ENCODE measurements at regions not wholly inside any gene's neighbourhood (a gene's known extent, or its start where the extent isn't known, plus 50 kb on each side); places are given as distances from the start of the nearest gene placed in this dataset.
"Not testable (repeated sequence)": the region's sequence is repeated elsewhere in the genome, so short reads cannot be mapped to it uniquely, and the experiment has no call there.

DNA sequence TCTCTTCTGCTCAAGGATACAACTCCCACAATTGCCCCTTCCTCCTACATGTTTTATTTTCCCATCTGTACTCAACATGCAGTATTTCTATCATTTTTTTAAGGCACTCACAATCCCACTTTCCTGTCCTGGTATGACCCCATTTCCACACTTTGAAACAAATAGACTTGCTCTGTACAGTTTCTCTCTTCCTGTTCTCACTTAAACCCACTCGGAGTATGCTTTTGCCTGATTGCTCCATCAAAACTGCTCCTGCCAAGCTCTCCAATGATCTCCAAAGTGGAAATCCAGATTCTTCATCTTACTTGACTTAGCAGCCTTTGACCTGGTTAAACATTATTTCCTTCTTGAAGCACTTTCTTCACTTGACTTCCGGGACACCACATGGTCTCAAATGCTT is 384.5 kb downstream of the SEC23A start:
- DNase-seq (ENCODE audit: low read depth in 1 of 2, low spot score in 1 of 2): no peak

DNA sequence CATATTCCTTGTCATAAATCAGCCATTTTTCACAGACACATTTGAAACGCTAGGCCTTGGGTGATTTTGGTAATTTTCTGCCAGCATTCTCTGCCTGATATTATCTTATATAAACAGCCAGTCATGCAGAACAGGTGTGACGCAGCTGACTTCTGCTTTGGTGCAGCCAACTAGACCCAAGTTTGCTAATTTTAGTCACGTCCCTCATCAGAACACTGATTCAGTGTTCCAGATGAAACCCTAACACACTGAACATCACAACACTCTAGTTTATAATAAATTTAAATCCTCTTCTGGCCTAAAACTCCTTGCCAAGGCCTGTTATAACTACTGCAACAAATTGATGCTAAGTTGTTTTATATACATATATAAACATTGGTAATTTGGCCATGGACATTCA is 386.1 kb downstream of the SEC23A start:
- DNase-seq (ENCODE audit: low read depth in 1 of 2, low spot score in 1 of 2): no peak

DNA sequence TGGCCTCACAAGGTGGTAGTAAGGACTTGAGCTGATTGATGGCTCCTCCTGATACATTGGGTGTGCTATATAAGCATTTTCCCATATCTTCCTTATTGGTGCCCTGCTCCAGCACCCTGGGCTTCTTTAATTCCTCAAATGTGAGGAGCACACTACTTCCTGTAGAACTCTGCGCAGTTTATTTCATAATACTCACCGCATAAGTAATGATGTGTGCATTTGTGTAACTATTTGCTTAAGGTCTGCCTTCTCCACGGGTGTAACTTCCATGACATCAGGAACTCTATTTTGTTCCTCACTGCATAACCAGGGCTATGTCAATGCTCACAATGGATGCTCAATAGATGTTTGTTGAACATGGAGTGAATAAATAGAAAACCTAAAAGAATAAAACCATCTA is 392.2 kb downstream of the SEC23A start:
- no peak for DNase-seq (ENCODE audit: low read depth in 1 of 2, low spot score in 1 of 2)

DNA sequence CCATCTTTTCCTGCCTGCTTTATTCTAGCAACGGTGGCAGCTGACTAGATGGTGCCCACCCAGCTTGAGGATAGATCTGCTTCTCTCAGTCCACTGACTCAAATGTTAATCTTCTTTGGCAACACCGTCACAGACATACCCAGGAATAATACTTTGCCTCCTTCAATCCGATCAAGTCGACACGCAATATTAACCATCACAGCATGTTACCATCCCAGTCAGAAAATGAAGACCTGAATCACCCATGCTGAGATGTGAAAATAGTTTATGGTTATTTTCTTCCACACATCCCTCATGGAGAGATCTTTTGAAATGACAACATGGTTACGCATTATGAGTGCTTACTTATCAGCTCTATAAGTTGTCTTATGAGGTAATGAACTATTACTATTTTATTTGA is 392.8 kb downstream of the SEC23A start:
- no peak for DNase-seq (ENCODE audit: low read depth in 1 of 2, low spot score in 1 of 2)

DNA sequence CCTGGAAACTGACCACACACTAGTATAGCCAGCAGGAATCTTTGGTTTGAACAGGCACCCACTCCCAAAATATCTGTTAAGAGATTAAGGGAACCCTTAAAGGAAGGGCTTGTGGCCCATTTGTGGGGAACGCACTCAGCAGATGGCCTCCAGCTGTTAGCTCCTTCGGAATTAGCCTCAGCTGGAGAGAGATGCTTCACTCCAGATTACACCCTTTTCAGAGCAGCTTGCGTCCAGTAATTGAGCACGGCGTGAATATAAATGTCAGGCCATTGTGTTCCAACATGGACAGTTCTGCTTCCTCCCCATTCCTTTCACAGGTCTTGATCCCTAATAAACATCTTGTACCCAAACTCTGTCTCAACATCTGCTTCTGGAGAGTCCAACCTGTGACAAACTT is 397.8 kb downstream of the SEC23A start:
- no peak for DNase-seq (ENCODE audit: low read depth in 1 of 2, low spot score in 1 of 2)

DNA sequence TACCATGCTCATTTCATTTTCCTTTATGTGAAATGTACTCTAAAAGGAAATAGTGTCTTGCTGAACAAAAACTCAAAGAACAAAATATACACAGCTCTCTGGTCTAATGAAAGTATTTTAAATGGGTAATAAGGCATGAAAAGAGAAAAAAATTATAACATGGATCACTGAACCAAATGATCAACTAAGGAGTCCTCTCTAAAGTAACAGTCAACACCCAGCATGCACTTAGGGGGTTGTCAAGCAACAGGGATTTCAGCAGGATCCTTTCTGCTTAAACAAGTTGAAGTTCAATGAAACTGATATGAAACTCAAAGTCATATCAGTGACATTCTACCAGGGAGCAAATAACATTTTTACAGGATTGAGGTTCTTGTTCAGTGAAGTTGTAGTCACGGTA is 398.8 kb downstream of the SEC23A start:
- no peak for DNase-seq (ENCODE audit: low read depth in 1 of 2, low spot score in 1 of 2)

DNA sequence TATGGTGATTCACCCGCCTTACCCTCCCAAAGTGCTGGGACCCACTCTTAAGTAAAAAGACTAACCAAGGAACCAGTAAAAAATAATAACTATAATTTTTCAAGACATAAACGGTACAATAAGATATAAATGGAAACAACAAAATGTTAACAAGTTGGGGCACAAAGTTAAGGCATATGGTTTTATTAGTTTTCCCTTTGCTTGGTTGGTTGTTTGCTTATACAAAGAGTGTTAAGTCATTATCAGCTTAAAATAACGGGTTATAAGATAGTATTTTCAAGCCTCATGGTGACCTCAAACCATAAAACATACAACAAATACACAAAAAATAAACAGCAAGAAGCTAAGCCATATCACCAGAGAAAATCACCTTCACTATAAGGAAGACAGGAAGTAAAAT is 406.1 kb downstream of the SEC23A start:
- DNase-seq (ENCODE audit: low read depth in 1 of 2, low spot score in 1 of 2): no peak

DNA sequence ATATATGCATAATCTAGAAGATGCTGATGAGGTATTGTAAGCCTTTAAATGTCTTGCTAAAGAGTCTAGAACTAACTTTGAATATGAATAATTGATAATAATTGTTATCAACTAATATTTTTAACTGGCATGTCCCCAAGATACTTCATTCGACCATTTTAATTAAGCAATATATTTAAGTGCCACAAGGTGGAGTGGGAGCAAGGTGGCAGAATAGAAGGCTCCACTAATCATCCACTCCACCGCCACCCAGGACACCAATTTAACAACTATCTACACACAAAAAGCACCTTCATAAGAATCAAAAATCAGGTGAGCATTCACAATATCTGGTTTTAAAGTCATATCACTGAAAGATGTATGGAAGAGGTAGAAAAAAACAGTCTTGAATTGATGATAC is 409.6 kb downstream of the SEC23A start:
- no peak for DNase-seq (ENCODE audit: low read depth in 1 of 2, low spot score in 1 of 2)

DNA sequence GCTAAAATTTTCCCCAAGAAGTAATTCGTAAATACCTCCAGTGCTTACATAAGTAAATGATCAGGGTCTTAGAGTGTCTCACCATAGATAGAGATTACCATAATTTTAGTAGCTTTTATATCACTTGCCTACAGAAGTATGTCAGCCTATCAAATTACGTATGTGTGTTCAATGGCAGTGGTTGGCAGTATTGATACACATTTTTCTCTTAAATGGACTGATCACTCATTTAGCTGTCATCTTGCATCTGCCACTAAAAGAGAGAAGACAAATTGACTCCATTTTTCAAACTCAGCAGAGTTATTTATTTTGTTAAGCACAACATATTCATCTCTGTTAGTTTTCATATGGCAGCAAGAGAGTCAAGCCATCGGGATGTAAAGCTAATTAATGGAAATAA is 413.1 kb upstream of the CLEC14A start:
- no peak for DNase-seq (ENCODE audit: low read depth in 1 of 2, low spot score in 1 of 2)

DNA sequence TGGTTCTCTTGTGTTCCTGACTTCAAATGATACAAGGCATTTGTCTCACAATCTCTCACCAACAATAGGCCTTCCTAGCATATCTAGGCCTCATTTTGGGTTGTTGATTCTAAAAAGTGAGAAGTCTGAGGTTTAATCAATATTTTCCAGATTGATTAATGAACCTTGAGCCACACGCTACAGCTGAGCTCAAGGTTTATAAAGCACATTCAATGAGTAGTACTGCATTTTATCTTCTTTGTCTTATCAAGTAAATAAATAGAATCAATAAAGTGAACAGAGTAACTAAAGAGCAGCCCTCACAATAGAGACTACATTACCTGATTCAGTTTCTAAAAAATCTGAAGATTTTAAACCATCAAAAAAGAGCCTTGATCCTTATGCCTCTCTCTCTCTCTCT is 407.5 kb upstream of the CLEC14A start:
- DNase-seq (ENCODE audit: low read depth in 1 of 2, low spot score in 1 of 2): no peak

DNA sequence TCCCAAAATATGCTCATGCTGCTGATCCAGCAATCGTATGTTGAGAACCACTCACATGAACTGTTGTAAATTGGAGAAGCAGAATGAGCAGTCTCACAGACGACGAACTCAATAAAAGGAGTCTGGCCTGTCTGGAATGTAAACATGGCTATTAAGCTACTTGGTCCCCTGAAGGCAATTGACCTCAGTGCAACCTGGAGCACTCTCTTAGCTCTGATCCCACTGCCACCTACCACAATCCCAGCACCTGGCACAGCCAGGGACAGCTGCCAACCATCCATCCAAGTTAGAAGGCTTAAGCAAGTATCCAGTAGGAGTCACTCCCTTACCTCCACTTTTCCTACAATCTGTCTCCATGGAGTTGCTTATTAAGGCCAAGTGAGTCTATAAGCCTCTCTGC is 406.9 kb upstream of the CLEC14A start:
- DNase-seq (ENCODE audit: low read depth in 1 of 2, low spot score in 1 of 2): no peak

DNA sequence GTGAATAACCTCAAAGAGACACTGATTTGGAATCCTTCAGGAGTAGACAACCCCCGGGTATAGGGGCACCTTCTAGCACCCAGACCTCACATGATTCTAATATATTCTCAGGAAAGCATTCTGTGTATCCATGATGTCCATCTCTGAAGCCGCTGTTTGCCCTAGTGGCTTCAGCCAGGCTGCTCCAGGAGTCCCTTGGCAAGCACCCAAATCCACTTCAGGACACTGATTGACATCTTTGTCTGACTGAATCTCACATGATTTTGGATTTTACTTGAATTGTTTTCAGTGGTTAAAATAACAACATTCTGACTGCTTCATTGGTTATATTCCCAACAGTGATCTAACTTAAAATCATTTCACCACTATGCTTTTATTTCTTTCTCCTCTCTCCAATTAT is 390.5 kb upstream of the CLEC14A start:
- no peak for DNase-seq (ENCODE audit: low read depth in 1 of 2, low spot score in 1 of 2)

DNA sequence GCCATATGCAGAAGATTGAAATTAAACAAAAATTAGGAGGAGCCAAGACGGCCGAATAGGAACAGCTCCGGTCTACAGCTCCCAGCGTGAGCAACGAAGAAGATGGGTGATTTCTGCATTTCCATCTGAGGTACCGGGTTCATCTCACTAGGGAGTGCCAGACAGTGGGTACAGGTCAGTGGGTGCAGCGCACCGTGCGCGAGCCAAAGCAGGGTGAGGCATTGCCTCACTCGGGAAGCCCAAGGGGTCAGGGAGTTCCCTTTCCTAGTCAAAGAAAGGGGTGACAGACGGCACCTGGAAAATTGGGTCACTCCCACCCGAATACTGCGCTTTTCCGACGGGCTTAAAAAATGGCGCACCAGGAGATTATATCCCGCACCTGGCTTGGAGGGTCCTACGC is 379.0 kb upstream of the CLEC14A start:
- not testable (repeated sequence) for DNase-seq (ENCODE audit: low read depth in 1 of 2, low spot score in 1 of 2)

DNA sequence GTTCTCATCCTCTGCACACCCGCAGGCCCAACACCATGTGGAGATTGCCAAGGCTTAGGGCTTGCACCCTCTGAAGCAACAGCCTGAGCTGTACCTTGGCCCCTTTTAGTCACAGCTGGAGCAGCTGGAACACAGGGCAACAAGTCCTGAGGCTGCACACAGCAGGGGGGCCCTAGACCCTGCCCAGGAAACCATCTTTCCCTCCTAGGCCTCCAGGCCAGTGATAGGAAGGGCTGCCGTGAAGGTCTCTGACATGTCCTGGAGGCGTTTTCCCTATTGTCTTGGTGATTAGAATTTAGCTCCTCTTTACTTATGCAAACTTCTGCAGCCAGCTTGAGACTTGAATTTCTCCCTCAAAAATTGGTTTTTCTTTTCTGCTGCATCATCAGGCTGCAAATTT is 373.5 kb upstream of the CLEC14A start:
- DNase-seq (ENCODE audit: low read depth in 1 of 2, low spot score in 1 of 2): no peak

DNA sequence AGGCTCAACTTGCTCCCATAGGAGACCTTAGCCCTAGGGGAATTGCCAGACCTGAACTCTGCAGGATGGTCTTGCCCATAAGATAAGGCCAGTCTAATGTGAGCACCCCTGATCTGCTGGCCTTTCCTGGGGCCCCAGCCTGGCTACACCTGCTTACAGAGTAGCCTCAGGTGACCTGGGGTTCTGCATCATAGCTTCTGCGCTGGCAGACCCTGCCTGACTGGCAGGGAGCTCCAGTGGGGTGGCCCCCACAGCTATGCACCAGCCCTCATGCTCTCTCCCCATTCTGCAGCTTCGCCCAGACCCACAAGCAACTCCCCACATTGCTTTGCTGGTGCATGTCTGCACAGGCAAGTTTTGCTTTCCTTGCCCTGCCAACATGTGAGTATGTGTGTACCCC is 371.3 kb upstream of the CLEC14A start:
- DNase-seq (ENCODE audit: low read depth in 1 of 2, low spot score in 1 of 2): no peak

DNA sequence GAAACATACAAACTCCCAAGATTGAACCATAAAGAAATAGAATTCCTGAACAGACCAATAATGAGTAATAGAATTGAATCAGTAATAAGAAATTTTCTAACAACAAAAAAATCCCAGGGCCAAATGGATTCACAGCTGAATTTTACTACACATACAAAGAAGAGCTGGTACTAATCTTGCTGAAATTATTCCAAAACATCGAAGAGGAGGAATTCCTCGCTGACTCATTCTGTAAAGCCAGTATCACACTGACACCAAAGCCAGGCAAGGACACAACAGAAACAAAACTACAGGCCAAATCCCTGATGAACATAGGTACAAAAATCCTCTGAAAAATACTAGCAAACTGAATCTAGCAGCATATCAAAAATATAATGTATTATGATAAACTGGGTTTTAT is 367.8 kb upstream of the CLEC14A start:
- DNase-seq (ENCODE audit: low read depth in 1 of 2, low spot score in 1 of 2): no peak

DNA sequence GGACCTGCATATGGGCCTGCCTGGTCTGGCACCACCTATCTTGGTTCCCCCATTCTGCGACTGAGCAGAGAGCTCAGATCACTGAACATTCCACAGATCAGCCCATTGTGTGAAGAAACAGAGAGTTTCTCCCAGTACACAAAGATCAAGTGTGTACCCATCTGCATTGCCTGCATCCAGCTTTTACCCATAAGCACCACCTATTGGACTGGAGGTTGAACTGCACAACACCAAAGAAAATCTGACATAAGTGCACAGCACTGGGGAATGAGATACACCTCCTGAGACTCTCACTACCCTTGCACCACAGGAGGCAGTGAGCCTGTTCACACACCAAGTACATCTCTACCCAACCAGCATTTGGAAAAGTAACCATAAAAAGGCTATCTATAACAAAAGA is 362.6 kb upstream of the CLEC14A start:
- DNase-seq (ENCODE audit: low read depth in 1 of 2, low spot score in 1 of 2): no peak

DNA sequence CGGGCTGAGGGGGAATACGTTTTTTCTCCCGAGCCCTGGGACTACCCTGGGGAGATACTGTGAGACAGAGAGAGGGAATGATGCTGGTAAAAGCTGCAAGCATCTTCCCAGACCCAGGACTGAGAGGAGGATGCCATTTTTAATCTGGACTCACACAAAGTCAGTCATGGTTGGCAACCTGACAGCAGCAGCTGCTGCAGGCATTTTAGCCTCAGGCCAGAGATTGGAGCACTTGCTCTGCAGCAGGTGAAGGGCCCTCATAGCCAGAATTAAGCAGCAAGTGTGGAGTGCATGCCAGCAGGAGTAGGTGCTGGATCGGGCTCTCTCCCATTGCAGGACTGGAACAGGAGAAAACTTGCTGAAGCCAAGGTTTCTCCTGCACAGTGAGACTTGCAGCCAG is 361.1 kb upstream of the CLEC14A start:
- DNase-seq (ENCODE audit: low read depth in 1 of 2, low spot score in 1 of 2): no peak

DNA sequence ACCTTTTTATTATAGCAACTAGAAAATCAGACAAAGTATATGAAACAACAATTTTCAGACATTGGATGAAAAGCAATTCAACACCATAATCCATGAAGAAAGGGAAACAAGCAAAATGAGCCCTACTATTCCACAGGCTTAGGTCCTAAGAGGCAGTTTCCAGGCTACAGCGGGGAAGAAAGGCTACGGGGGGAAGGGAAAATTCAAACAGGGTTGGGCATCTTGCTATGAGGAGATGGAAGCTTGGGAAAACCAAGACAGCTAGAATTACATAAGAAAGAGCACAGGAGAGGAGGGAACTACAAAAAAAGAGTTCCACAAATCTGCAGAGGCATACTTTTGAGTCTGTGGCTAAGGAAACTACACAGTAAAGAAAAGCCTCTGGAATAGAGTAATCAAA is 356.0 kb upstream of the CLEC14A start:
- DNase-seq (ENCODE audit: low read depth in 1 of 2, low spot score in 1 of 2): no peak

DNA sequence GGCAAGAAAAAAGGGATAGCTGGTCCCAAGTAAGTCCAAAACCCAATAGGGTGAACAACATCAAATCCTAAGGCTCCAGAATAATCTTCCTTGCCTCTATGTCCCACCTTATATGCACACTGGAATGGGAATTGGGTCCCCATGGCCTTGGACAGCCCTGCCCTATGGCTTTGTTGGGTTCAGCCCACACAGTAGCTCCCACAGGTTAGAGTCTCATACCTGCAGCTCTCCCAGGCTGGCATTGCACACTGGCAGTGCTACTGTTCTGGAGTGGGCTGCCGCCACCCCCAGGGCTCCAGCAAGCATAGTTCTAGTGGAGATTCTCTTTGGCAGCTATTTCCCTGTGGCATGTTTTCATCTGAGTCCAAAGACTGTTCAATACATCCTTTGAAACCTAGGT is 352.4 kb upstream of the CLEC14A start:
- DNase-seq (ENCODE audit: low read depth in 1 of 2, low spot score in 1 of 2): no peak

DNA sequence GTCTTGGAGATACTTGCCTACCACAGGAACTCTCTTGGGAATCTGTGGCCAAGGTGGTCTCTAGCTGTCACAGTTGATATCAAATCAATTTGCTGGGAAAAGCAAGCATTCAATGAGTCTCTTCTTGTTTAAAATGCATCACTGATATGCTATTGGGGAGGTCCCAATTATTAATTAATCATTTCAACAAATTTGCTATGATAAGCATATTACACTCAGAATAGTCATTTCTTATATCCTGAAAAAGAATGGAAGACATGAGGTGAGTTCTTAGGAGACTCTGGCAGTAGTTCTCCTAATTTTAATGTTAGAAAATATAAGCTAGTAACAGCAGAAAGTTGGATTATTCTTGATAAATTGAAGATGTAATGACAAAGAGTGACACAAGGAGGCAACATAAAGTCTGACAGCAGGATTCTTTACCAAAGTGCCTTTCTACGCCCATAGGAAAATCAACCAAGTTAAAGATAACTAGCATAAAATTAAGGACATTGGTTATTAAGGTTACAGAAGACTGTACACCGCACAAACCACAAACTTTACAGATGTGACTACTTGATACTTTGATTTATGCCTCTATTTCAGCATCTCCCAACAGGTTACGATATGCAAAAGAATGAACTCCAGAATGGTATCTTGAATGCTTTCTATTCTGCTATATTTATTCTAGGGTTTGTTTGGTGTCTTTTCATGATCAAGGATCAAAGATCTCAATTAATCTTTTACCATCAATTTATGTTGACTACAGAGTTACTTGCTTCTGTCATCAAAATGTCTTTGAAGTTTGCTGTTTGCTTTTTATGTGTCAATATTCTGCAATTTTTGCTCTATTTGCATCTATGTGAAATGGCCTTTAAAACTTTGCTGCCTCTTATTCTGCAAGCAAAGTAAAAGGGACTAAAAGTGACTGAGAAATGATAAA is 349.6 kb upstream of the CLEC14A start:
- DNase-seq (ENCODE audit: low read depth in 1 of 2, low spot score in 1 of 2): no peak

DNA sequence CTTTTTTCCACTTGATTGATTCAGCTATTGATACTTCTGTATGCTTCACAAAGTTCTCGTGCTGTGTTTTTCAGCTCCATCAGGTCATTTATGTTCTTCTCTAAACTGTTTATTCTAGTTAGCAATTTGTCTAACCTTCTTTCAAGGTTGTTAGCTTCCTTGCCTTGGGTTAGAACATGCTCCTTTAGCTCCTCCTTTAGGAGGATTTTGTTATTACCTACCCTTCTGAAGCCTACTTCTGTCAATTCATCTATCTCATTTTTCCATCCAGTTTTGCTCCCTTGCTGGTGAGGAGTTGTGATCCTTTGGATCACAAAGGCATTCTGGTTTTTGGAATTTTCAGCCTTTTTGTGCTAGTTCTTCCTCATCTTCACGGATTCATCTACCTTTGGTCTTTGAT is 344.7 kb upstream of the CLEC14A start:
- not testable (repeated sequence) for DNase-seq (ENCODE audit: low read depth in 1 of 2, low spot score in 1 of 2)

DNA sequence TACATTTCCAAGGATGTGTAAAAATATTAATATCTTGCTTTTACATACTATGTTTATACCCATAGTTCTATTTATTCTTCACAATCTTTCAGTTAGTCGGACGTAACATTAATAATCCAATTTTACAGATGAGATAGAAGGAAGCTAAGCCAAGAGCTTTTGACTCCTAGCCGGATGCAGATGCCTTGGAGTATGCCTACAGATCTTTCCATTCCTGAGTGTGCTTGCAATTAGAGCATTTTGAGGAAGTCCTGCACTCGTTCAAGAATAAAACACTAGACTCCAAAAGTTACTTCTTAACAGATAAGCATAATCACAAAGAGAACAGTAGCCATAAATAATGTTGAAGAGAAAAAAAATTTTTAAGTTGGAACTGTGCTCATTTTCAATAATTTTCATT is 337.6 kb upstream of the CLEC14A start:
- DNase-seq (ENCODE audit: low read depth in 1 of 2, low spot score in 1 of 2): no peak
